Left ventricle myocardium inferior (tissue), 1 donor: ENCODE measurements at regions not wholly inside any gene's neighbourhood (a gene's known extent, or its start where the extent isn't known, plus 50 kb on each side); places are given as distances from the start of the nearest gene placed in this dataset.

ENCODE experiments used
- DNase-seq: peaks from one replicate; pipeline ENCODE4 v3.0.0-alpha.2; 2020
- H3K27ac ChIP-seq: fragments of 200-600 bp; replicated peaks from 2 replicates; pipeline ENCODE4 v1.8.0; 2021
- H3K27me3 ChIP-seq: fragments of 200-600 bp; 2 replicates; pipeline ENCODE4 v1.8.0; 2021; ENCODE audit warnings: low read depth
- H3K36me3 ChIP-seq: fragments of 200-600 bp; 2 replicates; pipeline ENCODE4 v1.8.0; 2021
- H3K4me1 ChIP-seq: fragments of 200-600 bp; 2 replicates; pipeline ENCODE4 v1.8.0; 2021
- H3K4me3 ChIP-seq: fragments of 200-600 bp; 2 replicates; pipeline ENCODE4 v1.8.0; 2021; ENCODE audit warnings: mild to moderate bottlenecking, moderate library complexity
- H3K9me3 ChIP-seq: fragments of 200-600 bp; replicated peaks from 2 replicates; pipeline ENCODE4 v1.8.0; 2021
- intact Hi-C: fragments of 100-400 bp; cut with micrococcal nuclease; formaldehyde crosslinking; loops from one replicate; pipeline ENCODE4 v1.11.0; 2022
- TF ChIP-seq, protein P1 (sequence below): fragments of 200-600 bp; IDR thresholded peaks from 2 replicates; pipeline ENCODE4 v1.8.0; 2021; ENCODE audit warnings: antibody characterized with exemption, mild to moderate bottlenecking, borderline replicate concordance
- donor health status: DM: no; HTN: yes; CAD: no; lungs with severe emphysema.

DNA sequence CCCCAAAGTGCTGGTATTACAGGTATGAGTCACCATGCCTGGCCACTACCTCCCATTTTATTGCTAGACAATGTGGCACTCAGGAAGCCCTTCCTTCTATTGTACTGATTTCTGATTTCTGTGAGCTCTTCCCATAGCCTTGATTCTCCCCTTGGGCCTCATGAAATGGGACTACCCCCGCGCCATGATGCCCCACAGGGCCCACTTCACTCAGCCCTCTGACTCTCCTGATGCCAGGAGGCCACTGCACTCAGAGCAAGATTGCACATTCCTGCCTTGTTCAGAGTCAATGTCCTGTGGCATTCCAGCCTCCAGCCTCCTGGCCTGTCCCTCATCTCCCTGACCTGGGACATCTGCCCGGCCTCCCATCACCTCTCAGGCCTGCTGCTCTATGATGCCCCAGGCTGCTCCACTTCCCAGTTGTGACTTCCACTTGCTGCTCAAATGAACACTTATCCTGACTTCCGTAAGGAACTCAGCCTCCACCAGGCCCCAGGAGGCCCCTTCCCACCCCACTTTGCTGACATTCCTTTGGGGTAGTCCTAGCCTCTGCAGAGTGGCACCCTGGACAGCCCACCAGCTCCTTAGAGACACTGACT, 66.6 kb upstream of the KSR1 start:
- no peaks in the 10 kb centered on the region for H3K27me3 ChIP-seq
- no peak for DNase-seq
- TF ChIP-seq, protein P1, sequence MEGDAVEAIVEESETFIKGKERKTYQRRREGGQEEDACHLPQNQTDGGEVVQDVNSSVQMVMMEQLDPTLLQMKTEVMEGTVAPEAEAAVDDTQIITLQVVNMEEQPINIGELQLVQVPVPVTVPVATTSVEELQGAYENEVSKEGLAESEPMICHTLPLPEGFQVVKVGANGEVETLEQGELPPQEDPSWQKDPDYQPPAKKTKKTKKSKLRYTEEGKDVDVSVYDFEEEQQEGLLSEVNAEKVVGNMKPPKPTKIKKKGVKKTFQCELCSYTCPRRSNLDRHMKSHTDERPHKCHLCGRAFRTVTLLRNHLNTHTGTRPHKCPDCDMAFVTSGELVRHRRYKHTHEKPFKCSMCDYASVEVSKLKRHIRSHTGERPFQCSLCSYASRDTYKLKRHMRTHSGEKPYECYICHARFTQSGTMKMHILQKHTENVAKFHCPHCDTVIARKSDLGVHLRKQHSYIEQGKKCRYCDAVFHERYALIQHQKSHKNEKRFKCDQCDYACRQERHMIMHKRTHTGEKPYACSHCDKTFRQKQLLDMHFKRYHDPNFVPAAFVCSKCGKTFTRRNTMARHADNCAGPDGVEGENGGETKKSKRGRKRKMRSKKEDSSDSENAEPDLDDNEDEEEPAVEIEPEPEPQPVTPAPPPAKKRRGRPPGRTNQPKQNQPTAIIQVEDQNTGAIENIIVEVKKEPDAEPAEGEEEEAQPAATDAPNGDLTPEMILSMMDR: no peak
- no peak overlapping the region for H3K4me3 ChIP-seq
- H3K9me3 ChIP-seq: no peaks in the 10 kb centered on the region
- no peaks in the 10 kb centered on the region for H3K36me3 ChIP-seq
- H3K4me1 ChIP-seq: peaks cover 4% of the 10 kb centered on the region
- intact Hi-C loops: no loop called here
- no peak overlapping the region for H3K27ac ChIP-seq

DNA sequence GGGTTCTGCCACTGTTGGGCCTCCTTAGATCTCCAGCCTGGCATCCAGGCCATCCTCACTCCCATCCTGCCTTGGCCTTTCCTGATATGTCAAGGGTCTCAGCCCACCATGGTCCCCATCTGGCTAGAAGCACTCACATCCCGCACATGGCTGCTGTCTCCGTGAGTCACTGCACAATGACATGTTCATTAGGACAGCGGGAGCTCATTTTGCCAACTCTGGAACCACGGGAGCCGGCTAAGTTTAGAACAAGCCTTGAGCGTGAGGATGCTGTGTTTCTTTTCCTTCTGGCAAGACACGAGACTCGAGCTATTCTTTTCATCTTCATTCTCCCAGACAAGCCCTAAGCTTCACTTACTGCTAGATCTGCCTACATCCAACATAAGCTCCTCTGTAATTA, 65.7 kb upstream of the KSR1 start:
- Histone ChIP-seq H3K9me3 (no peaks in the 10 kb centered on the region), H3K4me3 (no peak overlapping the region), H3K36me3 (no peaks in the 10 kb centered on the region), H3K27ac (no peak overlapping the region), H3K4me1 (no peaks in the 10 kb centered on the region), H3K27me3 (no peaks in the 10 kb centered on the region)
- DNase-seq: no peak
- TF ChIP-seq, protein P1: no peak
- intact Hi-C loops: no loop called here

DNA sequence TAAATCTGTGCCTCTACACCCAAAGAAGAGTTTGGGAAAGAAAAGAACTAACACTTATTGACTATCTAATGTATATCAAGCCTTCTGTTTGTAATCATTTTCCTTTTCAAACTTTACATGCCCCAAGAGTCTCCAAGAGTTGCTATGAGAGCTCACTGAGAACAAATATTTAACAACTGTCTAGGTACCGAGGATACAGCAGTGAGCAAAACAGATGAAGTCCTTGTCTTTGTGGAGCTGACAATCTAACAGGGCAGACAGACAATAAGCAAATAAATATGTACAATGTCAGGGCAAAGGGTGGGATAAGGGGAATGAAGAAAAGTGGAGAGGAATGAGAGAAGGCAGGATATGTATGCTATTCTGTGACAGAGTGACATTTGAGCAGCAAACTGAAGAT, 64.8 kb upstream of the KSR1 start:
- peaks cover 6% of the 10 kb centered on the region for H3K4me1 ChIP-seq
- no peak for DNase-seq
- TF ChIP-seq, protein P1: no peak
- no peaks in the 10 kb centered on the region for H3K36me3 ChIP-seq
- no peaks in the 10 kb centered on the region for H3K27me3 ChIP-seq
- H3K27ac ChIP-seq: no peak overlapping the region
- no peaks in the 10 kb centered on the region for H3K9me3 ChIP-seq
- intact Hi-C loops: no loop called here
- no peak overlapping the region for H3K4me3 ChIP-seq

DNA sequence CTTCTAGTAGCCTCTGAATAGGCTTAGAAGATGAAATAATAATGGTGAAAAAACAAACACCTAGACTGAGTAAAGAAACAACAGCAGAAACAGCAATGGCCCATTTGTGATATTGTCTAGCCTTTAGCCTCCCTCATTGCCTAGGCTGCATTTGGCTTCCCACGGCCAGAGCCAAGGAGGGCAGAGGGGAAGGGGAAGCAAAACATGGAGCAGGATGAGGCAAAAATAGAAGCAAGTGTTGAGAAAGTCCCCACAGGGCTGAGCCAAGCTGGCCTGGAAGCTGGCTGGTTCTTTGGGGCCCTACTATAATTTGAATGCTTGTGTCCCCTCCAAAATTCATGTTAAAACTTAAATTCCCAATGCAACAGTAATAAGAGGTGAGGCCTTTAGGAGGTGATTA, 60.2 kb upstream of the KSR1 start:
- Histone ChIP-seq H3K27ac (peak overlapping the region; percentile 19), H3K27me3 (no peaks in the 10 kb centered on the region), H3K4me3 (no peak overlapping the region), H3K9me3 (no peaks in the 10 kb centered on the region), H3K36me3 (no peaks in the 10 kb centered on the region), H3K4me1 (peaks cover 15% of the 10 kb centered on the region)
- TF ChIP-seq, protein P1: no peak
- no peak for DNase-seq
- intact Hi-C loops: no loop called here

DNA sequence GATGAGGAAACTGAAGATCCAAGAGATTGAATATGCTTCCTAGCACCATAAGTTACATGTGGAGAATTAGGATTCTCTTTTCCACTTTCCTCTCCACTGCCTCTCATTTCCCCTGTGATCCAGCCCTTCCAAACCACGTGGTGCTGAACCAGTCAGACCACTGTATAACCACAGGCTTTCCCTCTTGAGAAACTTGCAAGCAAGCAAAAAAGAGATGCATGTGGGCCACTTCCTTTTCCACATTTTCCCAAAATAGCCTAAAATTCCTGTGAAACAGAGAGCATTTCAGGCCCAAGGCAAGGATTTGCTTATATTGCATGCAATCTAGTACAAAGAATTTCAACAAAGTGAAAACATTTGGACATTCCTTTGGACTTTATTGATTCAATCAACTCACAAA, 59.3 kb upstream of the KSR1 start:
- DNase-seq: no peak
- peaks cover 15% of the 10 kb centered on the region for H3K4me1 ChIP-seq
- H3K27me3 ChIP-seq: no peaks in the 10 kb centered on the region
- H3K9me3 ChIP-seq: no peaks in the 10 kb centered on the region
- intact Hi-C loops: no loop called here
- TF ChIP-seq, protein P1: no peak
- H3K27ac ChIP-seq: no peak overlapping the region
- no peaks in the 10 kb centered on the region for H3K36me3 ChIP-seq
- H3K4me3 ChIP-seq: no peak overlapping the region
